Lung (tissue), 11 donors: ENCODE measurements at regions not wholly inside any gene's neighbourhood (a gene's known extent, or its start where the extent isn't known, plus 50 kb on each side); places are given as distances from the start of the nearest gene placed in this dataset.

Experiments
- ATAC-seq: fragments of 200-7000 bp; cut with Tn5 transposase; one replicate; pipeline ENCODE4 v1.9.1; 2020; ENCODE audit warnings: moderate number of reproducible peaks; ENCODE audit not compliant: insufficient read depth, low FRiP score
- DNase-seq, 3 donors: peaks; one replicate each; pipeline ENCODE4 v3.0.0-alpha.2; 2013 to 2017
- H3K27ac ChIP-seq, 2 donors: one replicate each; pipeline ENCODE4 v1.5.1; 2013; ENCODE audit warnings: mild to moderate bottlenecking in 2 of 2, moderate library complexity in 2 of 2, control low read depth in 1 of 2, inconsistent platforms in 1 of 2, low read depth in 1 of 2, low read length in 1 of 2
- H3K27me3 ChIP-seq, 3 donors: one replicate each; pipeline ENCODE4 v1.5.1; 2013; ENCODE audit warnings: low read length in 2 of 3; ENCODE audit not compliant: control insufficient read depth in 3 of 3, insufficient read depth in 3 of 3
- H3K36me3 ChIP-seq, 4 donors: one replicate each; pipeline ENCODE4 v1.5.1; 2013; ENCODE audit warnings: low read length in 4 of 4, mild to moderate bottlenecking in 1 of 4, moderate library complexity in 1 of 4; ENCODE audit not compliant: control insufficient read depth in 4 of 4, insufficient read depth in 4 of 4
- H3K4me1 ChIP-seq, 5 donors: one replicate each; pipeline ENCODE4 v1.5.1; 2013; ENCODE audit warnings: low read length in 5 of 5, mild to moderate bottlenecking in 2 of 5, moderate library complexity in 1 of 5; ENCODE audit not compliant: control insufficient read depth in 5 of 5, insufficient read depth in 5 of 5
- H3K4me3 ChIP-seq: one replicate; pipeline ENCODE4 v1.5.1; 2013; ENCODE audit warnings: mild to moderate bottlenecking, control low read depth, moderate library complexity
- H3K9ac ChIP-seq, 2 donors: one replicate each; pipeline ENCODE4 v1.5.1; 2013; ENCODE audit warnings: low read length in 2 of 2, control low read depth in 1 of 2; ENCODE audit not compliant: insufficient read depth in 1 of 2
- H3K9me3 ChIP-seq, 4 donors: one replicate each; pipeline ENCODE4 v1.5.1; 2013; ENCODE audit warnings: low read length in 3 of 4, mild to moderate bottlenecking in 1 of 4, moderate library complexity in 1 of 4; ENCODE audit not compliant: control insufficient read depth in 4 of 4, insufficient read depth in 3 of 4
- WGBS, 2 donors: extraction: QIAGEN DNeasy Blood & Tissue Kit; methylation state at CpG; one replicate each; pipeline ENCODE4 v1.1.7; 2013; 5-methylcytosine and 5-hydroxymethylcytosine counted together
- TF ChIP-seq, protein P1 (sequence below): IDR thresholded peaks from 2 replicates; pipeline ENCODE4 v1.5.1; 2012; ENCODE audit warnings: mild to moderate bottlenecking; ENCODE audit errors: control extremely low read depth, extremely low read depth
- donor health status: control.
- donor health status: control.
- donor health status: Bipolar disorder and iron deficiency.
- donor health status: healthy.
- donor health status: DM: yes; HTN: yes; CAD: no.

DNA sequence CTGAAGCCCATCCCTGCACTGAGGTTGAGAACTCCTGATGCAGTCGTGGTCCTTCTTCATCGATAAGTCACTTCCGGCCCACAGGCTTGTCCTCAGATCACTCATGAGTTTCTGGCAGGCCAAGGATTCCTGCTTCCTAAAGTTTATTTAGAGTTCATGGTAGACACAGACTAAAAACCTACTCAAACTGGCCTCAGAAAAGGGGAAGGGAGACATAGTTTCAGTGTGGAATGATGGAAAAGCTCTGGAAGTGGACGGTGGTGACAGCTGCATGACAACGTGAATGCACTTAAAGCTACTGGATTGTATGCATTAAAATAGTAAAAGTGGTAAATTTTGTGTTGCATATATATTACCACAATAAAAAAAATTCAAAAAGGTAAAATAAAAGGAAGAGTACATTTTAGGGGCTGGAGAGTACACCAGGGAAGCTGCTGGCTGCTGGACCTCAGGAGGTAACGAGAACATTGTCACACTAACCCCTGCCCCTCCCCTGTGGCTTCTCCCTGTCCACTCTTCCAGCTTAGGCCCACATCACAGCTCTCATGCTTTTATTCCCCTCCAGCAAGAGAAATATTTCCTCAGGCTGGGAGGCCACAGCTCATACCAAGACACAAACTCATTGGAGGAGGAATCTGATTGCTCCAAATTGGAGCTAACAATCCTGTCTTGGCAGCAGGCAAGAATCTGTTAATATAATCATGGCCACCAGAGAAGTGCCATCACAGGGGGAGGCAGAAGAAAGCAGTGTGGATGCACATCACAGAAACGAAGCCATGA, 741.0 kb downstream of the UQCRFS1 start:
- Histone ChIP-seq H3K36me3 (no peaks in the 10 kb centered on the region), H3K27me3 (peaks cover 0 to 4% (median 0%) of the 10 kb centered on the region in 3 donors), H3K9ac (no peak overlapping the region), H3K27ac (no peak overlapping the region), H3K9me3 (no peaks in the 10 kb centered on the region), H3K4me1 (peaks cover 0 to 12% (median 0%) of the 10 kb centered on the region in 5 donors), H3K4me3 (no peak overlapping the region)
- ATAC-seq, result no peak
- 68 to 76% methylated on average over 7 of the region's 7 CpGs for WGBS, 2 donors
- TF ChIP-seq, protein P1, sequence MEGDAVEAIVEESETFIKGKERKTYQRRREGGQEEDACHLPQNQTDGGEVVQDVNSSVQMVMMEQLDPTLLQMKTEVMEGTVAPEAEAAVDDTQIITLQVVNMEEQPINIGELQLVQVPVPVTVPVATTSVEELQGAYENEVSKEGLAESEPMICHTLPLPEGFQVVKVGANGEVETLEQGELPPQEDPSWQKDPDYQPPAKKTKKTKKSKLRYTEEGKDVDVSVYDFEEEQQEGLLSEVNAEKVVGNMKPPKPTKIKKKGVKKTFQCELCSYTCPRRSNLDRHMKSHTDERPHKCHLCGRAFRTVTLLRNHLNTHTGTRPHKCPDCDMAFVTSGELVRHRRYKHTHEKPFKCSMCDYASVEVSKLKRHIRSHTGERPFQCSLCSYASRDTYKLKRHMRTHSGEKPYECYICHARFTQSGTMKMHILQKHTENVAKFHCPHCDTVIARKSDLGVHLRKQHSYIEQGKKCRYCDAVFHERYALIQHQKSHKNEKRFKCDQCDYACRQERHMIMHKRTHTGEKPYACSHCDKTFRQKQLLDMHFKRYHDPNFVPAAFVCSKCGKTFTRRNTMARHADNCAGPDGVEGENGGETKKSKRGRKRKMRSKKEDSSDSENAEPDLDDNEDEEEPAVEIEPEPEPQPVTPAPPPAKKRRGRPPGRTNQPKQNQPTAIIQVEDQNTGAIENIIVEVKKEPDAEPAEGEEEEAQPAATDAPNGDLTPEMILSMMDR, result no peak
- DNase-seq, result peak in 2 of 3 donors; percentile 64 to 69

DNA sequence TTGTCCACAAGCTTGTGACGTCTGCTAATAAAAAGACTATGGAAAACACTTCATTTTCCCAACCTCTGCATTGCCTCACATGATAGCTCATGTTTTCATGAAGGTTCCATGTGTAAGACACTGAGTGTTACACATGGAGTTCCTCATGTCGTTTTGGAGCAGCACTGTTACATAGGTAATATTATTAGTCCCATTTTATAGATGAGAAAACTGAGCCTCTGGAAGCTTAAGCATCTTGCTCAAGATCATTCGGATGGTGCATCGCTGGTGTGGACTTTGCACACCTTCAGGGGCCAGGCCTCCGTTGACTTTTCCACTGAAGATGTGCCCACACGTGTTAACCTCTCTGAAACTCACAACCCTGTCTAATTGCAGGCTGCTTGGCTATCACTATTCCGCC, 743.4 kb downstream of the UQCRFS1 start:
- H3K27ac ChIP-seq, result no peak overlapping the region
- H3K4me3 ChIP-seq, result no peak overlapping the region
- no peaks in the 10 kb centered on the region for H3K36me3 ChIP-seq
- WGBS, 2 donors, result 77 to 81% methylated on average over 7 of the region's 7 CpGs
- H3K9me3 ChIP-seq, result no peaks in the 10 kb centered on the region
- H3K4me1 ChIP-seq, result peaks cover 0 to 12% (median 0%) of the 10 kb centered on the region in 5 donors
- no peak for ATAC-seq
- TF ChIP-seq, protein P1, result no peak
- DNase-seq, result no peak
- peaks cover 0 to 4% (median 0%) of the 10 kb centered on the region in 3 donors for H3K27me3 ChIP-seq
- H3K9ac ChIP-seq, result no peak overlapping the region

DNA sequence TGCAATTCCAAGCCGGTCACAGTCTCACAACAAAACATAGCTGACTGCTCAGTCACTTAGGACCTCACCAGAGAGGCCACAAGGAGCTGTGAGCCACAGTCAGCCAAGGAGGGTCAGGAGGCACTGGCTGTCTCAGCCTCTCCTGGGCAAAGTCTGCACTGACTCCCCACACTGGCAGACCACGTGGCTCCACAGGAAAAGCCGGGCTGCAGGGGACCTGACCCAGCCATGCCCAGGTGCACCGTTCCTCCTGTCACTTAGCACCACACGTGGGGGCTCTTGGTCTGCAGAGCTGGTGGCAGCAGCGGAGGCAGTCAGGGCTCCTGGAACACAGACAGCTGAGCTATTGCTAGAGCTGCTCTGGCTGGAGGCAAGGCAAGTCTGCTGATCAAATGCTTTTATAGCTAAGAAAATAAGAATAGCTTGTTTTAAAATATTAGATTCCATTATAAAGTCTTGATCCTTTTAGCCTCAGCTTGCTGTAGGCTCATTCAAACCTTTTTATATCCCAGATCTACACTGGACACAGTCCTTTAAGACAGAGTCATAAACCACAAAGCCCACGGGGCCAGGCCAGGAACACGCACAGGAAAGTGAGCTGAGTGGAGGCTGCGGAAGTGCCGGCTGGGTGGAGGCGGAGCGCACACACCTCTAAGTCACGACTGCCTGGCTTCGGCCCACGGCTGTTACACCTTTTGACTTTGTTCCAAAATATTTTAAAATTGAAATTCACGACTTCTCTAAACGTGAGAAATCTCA, 744.1 kb downstream of the UQCRFS1 start:
- no peak for DNase-seq
- Histone ChIP-seq H3K27me3 (peaks cover 0 to 4% (median 0%) of the 10 kb centered on the region in 3 donors), H3K9me3 (no peaks in the 10 kb centered on the region), H3K9ac (no peak overlapping the region), H3K27ac (no peak overlapping the region), H3K36me3 (no peaks in the 10 kb centered on the region), H3K4me1 (peaks cover 0 to 12% (median 0%) of the 10 kb centered on the region in 5 donors), H3K4me3 (no peak overlapping the region)
- no peak for ATAC-seq
- WGBS, 2 donors, result 13 to 20% methylated on average over 17 of the region's 17 CpGs
- TF ChIP-seq, protein P1, result no peak
